ENCODE measurements at regions not wholly inside any gene's neighbourhood (a gene's known extent, or its start where the extent isn't known, plus 50 kb on each side); places are given as distances from the start of the nearest gene placed in this dataset.

- intact Hi-C loops (cut with DNase I) = no loop called here
- TF ChIP-seq, protein P1, sequence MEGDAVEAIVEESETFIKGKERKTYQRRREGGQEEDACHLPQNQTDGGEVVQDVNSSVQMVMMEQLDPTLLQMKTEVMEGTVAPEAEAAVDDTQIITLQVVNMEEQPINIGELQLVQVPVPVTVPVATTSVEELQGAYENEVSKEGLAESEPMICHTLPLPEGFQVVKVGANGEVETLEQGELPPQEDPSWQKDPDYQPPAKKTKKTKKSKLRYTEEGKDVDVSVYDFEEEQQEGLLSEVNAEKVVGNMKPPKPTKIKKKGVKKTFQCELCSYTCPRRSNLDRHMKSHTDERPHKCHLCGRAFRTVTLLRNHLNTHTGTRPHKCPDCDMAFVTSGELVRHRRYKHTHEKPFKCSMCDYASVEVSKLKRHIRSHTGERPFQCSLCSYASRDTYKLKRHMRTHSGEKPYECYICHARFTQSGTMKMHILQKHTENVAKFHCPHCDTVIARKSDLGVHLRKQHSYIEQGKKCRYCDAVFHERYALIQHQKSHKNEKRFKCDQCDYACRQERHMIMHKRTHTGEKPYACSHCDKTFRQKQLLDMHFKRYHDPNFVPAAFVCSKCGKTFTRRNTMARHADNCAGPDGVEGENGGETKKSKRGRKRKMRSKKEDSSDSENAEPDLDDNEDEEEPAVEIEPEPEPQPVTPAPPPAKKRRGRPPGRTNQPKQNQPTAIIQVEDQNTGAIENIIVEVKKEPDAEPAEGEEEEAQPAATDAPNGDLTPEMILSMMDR (IDR thresholded peaks at IDR 0.05) = no peak
- TF ChIP-seq POLR2A (IDR thresholded peaks at IDR 0.05) = no peak
- Histone ChIP-seq H3K9me3 (no peaks in the 10 kb centered on the region), H3K27me3 (no peaks in the 10 kb centered on the region), H3K4me1 (no peaks in the 10 kb centered on the region), H3K4me3 (no peak overlapping the region), H3K36me3 (no peaks in the 10 kb centered on the region), H3K27ac (no peak overlapping the region)
- ATAC-seq = no peak
- no peak for DNase-seq
Measured at GRCh38 chr10:90396721-90397120, 461.1 kb downstream of the HTR7 start.

DNA sequence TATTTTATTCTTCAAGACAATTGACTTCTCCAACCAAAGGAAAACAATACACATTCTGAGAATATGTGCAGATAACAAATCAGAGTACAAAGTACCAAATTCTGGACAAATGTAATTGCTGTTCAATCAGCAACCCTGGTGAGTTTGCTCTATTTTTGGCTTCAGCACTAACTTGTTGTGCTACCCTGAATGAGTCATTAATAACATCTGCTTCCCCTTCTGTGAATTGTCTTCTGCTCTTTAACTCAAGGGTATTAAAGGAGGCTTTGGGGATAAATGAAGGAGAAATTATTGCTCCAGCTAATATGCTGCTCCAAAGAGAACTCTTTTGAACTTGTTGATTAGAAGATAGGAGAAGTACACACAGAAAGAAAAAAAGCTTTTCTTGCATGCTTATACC is 459.3 kb downstream of the HTR7 start:
- intact Hi-C loops (cut with DNase I) = no loop called here
- ATAC-seq = no peak
- TF ChIP-seq POLR2A (IDR thresholded peaks at IDR 0.05) = no peak
- TF ChIP-seq, protein P1 (IDR thresholded peaks at IDR 0.05) = no peak

GRCh38 chr10:90399782-90400181 is 458.1 kb downstream of the HTR7 start:
- H3K27ac ChIP-seq = no peak overlapping the region
- no peaks in the 10 kb centered on the region for H3K27me3 ChIP-seq
- H3K9me3 ChIP-seq = no peaks in the 10 kb centered on the region
- no peaks in the 10 kb centered on the region for H3K4me1 ChIP-seq
- H3K36me3 ChIP-seq = no peaks in the 10 kb centered on the region
- no peak for ATAC-seq
- 70 to 81% (median 70%) methylated on average over 1 of the region's 1 CpG for WGBS, 4 donors
- no peak overlapping the region for H3K4me3 ChIP-seq
- intact Hi-C loops (cut with DNase I) = no loop called here
- no peak for DNase-seq
- no peak for TF ChIP-seq POLR2A (IDR thresholded peaks at IDR 0.05)
- TF ChIP-seq, protein P1 (IDR thresholded peaks at IDR 0.05) = no peak

More for the DNA sequence above, 459.3 kb downstream of the HTR7 start:
- Histone ChIP-seq H3K27me3 (no peaks in the 10 kb centered on the region), H3K4me3 (no peak overlapping the region), H3K4me1 (no peaks in the 10 kb centered on the region), H3K9me3 (no peaks in the 10 kb centered on the region), H3K27ac (no peak overlapping the region), H3K36me3 (no peaks in the 10 kb centered on the region)
- DNase-seq = no peak

DNA sequence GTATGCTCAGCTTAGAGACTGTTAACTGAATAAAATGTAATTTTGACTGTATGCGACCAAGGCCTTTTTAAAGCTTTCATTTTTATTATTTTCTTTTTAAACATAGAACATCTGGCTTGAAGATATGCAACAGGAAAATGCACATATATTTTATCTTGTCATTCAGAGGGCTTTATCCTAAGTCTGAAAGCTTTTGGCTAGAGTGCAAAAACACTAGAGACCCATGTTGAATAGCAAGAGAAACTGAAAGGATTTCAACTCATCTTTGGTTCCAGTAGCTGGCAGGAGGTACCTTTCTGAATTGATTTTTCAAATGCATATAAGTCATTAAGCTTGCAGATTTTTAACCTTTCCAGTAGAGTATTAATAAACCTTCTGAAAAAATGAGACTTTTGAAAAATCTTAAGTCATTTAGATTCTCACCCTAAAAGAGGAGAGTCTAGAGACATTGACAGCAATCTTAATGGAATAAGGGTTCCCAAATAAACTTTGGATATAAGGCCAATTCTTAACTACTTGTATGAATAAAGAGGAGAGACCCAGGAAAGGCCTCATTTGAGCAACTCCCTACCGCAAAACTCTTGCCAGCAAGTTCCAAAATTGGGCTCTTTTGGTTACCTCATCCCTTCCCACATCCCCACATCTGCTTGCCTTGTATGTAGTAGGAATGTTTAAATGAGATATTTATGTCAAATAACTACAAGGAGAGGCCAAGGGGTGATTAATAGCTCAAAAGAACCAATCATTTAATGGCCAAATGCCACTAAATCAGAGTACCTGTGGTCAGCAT is 454.4 kb downstream of the HTR7 start:
- ATAC-seq = no peak
- no peak overlapping the region for H3K27ac ChIP-seq

More for the DNA sequence above, 454.4 kb downstream of the HTR7 start:
- H3K9me3 ChIP-seq = no peaks in the 10 kb centered on the region
- WGBS, 4 donors = 71 to 90% (median 80%) methylated on average over 2 of the region's 2 CpGs
- no peak for TF ChIP-seq POLR2A (IDR thresholded peaks at IDR 0.05)
- TF ChIP-seq, protein P1 (IDR thresholded peaks at IDR 0.05) = no peak
- H3K4me1 ChIP-seq = no peaks in the 10 kb centered on the region
- no peaks in the 10 kb centered on the region for H3K27me3 ChIP-seq
- H3K36me3 ChIP-seq = no peaks in the 10 kb centered on the region
- intact Hi-C loops (cut with DNase I) = no loop called here
- no peak overlapping the region for H3K4me3 ChIP-seq
- DNase-seq = no peak

All from heart left ventricle (tissue), 16 donors.